ENCODE measurements at regions not wholly inside any gene's neighbourhood (a gene's known extent, or its start where the extent isn't known, plus 50 kb on each side); places are given as distances from the start of the nearest gene placed in this dataset.

DNA sequence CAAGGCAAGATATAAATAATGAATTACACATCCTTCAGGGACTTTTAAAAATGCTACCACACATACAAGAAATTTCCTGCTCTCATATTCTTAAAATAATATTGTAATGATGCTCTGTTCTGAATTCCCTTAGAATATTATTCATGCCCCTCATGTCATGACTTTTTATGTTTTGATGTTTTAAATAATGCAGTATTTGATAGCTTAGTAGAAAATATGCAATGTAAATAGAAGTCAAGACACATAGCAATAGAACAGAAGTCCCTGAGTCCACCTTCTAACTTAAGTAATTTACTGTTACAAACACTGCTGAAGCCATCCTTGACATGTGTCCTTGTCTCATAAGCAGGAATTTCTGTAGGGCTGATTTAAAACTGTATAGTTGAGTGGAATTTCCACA, 1071.2 kb upstream of the LCORL start:
- no peak for DNase-seq (ENCODE audit: low read depth)
- H3K4me3 ChIP-seq (ENCODE audit: low read depth, low read length): no peak overlapping the region
- TF ChIP-seq, protein P1, sequence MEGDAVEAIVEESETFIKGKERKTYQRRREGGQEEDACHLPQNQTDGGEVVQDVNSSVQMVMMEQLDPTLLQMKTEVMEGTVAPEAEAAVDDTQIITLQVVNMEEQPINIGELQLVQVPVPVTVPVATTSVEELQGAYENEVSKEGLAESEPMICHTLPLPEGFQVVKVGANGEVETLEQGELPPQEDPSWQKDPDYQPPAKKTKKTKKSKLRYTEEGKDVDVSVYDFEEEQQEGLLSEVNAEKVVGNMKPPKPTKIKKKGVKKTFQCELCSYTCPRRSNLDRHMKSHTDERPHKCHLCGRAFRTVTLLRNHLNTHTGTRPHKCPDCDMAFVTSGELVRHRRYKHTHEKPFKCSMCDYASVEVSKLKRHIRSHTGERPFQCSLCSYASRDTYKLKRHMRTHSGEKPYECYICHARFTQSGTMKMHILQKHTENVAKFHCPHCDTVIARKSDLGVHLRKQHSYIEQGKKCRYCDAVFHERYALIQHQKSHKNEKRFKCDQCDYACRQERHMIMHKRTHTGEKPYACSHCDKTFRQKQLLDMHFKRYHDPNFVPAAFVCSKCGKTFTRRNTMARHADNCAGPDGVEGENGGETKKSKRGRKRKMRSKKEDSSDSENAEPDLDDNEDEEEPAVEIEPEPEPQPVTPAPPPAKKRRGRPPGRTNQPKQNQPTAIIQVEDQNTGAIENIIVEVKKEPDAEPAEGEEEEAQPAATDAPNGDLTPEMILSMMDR (IDR thresholded peaks at IDR 0.05; ENCODE audit: low read depth, low read length, missing control alignments): no peak

DNA sequence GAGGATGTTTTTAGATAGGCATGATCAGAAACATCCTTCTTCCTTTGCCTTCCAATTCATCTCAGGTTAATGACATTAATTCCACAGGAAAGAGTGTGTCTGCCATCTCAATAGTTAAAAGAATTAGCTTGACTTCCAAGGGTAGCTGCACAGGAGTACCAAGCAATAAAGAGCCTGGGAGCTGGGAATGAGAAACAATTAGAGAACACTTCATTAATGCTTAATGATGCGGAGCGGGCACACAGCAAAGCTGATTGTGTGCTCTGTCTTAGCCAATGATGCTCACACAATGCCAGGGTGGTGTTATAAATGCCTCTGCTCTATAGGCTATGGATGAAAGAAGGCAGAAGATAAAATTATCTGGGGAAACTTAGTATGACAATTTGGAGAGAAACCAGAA, 1052.5 kb upstream of the LCORL start:
- DNase-seq (ENCODE audit: low read depth): no peak

DNA sequence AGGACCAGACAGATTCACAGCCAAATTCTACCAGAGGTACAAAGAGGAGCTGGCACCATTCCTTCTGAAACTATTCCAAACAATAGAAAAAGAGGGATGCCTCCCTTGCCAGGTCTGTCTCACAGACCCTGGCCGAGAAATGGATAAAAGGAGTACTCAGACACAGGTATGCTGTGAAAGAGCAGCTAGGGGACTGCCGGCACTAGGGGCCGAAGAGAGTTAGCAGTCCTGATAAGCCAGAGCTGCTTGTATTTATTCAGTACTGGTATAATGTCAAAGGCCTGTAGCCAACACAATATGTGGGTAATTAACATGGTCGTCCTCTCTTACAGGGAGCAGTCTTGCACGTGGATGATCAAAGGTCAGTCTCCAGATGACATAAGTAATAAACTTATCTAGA, 1042.1 kb upstream of the LCORL start:
- TF ChIP-seq, protein P1 (IDR thresholded peaks at IDR 0.05; ENCODE audit: low read depth, low read length, missing control alignments): no peak
- DNase-seq (ENCODE audit: low read depth): no peak
- no peak overlapping the region for H3K4me3 ChIP-seq (ENCODE audit: low read depth, low read length)

More for the DNA sequence above, 1052.5 kb upstream of the LCORL start:
- H3K4me3 ChIP-seq (ENCODE audit: low read depth, low read length): no peak overlapping the region
- TF ChIP-seq, protein P1 (IDR thresholded peaks at IDR 0.05; ENCODE audit: low read depth, low read length, missing control alignments): no peak

DNA sequence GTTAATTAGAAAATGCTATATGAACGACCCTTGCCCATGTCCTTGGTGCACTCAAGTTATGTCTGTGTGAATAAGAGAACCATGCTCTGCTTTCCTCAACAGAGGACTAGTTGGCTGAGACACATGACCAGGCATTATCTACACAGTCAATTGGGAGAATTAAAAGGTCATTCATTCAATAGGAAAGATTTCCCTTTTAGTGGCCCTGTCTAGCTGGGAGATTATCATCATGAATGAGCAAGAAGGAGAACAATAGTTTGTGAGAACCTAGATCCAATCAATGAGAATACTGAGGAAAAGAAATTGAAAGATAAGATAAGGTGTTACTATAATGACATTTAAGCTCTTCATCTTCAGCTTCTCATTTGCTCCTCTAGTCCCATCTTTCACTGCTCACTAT, 1033.4 kb upstream of the LCORL start:
- TF ChIP-seq, protein P1 (IDR thresholded peaks at IDR 0.05; ENCODE audit: low read depth, low read length, missing control alignments): no peak
- H3K4me3 ChIP-seq (ENCODE audit: low read depth, low read length): no peak overlapping the region
- DNase-seq (ENCODE audit: low read depth): no peak

DNA sequence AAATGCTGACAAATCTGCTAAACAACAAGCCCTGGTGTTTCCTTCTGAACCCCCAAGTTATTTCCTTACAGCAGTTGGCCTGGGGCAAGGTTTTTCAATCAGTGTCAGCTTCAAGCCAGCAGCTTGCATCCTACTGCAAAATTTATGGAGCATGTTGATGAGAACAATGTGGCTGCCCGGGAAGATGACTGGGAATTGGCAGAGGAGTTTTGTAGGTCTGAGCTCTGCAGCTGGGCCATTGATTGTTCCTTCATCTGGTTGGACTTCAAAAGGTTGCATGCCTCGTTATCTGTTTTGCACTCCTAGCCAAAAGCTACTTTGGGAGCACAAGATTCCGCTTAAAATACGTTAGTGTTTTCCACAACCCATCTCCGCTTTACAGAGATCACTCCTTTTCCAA, 1030.3 kb upstream of the LCORL start:
- H3K4me3 ChIP-seq (ENCODE audit: low read depth, low read length): no peak overlapping the region
- no peak for DNase-seq (ENCODE audit: low read depth)
- TF ChIP-seq, protein P1 (IDR thresholded peaks at IDR 0.05; ENCODE audit: low read depth, low read length, missing control alignments): no peak

DNA sequence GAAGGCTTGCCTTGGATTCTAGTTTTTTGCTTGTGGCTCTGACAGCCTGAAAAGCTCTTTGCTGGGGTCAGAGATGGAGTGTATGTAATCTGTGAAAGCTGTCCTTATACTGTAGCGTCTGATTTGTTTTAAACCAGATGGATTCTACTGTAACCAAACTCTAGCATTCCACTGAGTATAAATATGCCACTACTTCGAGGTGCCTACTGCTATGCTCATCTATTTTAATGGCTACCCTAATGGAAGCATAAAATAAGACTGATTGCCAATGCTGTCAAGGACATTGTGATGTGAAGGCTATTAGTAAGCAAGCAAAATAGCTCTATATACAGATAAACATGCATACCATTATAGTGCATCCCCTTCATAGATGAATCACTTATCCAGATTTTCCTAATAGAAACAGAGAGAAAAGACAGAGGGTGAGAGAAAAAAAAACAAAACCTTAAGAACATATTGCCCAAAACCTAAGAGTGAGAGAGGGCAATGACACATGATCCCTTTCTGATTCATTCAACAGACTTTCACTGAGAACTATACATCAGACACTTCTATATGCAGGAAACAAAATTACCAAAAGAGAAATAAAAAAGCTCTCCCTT, 1025.8 kb upstream of the LCORL start:
- TF ChIP-seq, protein P1 (IDR thresholded peaks at IDR 0.05; ENCODE audit: low read depth, low read length, missing control alignments): no peak
- no peak overlapping the region for H3K4me3 ChIP-seq (ENCODE audit: low read depth, low read length)
- DNase-seq (ENCODE audit: low read depth): no peak

DNA sequence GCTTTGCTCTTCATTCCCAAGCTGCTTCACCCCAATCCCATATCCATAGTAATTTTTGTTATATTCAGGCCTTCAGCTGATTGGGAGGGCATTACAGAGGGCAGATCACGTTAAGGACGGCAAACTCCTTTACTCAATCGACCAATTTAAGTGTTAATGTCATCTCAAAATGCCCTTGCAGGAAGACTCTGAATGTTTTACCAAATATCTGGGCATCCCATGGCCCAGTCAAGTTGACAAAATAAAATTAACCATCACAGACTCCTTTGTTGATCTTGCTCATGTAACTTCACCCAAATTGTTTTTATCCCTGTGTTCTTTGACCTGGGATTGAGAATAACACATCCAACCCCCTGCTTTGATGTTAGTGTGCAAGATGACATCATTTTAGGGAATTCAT, 1018.3 kb upstream of the LCORL start:
- TF ChIP-seq, protein P1 (IDR thresholded peaks at IDR 0.05; ENCODE audit: low read depth, low read length, missing control alignments): no peak
- DNase-seq (ENCODE audit: low read depth): no peak
- no peak overlapping the region for H3K4me3 ChIP-seq (ENCODE audit: low read depth, low read length)

All from GM12864 (cell line).